ENCODE measurements at regions not wholly inside any gene's neighbourhood (a gene's known extent, or its start where the extent isn't known, plus 50 kb on each side); places are given as distances from the start of the nearest gene placed in this dataset.
A peak's percentile ranks its signal among the peaks of the same experiment; 100 is the strongest.

- Histone ChIP-seq H3K27me3 (replicated peaks; ENCODE audit: control insufficient read depth, insufficient read depth, low read length) (no peaks in the 10 kb centered on the region), H3K4me3 (replicated peaks; ENCODE audit: low read depth, low read length) (no peak overlapping the region), H3K36me3 (ENCODE audit: control insufficient read depth, insufficient read depth, low read length) (no peaks in the 10 kb centered on the region)
- no peak for DNase-seq (ENCODE audit: extremely low read depth, insufficient read length)
- TF ChIP-seq CTCF (IDR thresholded peaks at IDR 0.05; ENCODE audit: insufficient read depth, low read length, poor library complexity, severe bottlenecking): no peak
Observed at GRCh38 chr17:70295329-70295728, 126.0 kb downstream of the KCNJ2 start.

DNA sequence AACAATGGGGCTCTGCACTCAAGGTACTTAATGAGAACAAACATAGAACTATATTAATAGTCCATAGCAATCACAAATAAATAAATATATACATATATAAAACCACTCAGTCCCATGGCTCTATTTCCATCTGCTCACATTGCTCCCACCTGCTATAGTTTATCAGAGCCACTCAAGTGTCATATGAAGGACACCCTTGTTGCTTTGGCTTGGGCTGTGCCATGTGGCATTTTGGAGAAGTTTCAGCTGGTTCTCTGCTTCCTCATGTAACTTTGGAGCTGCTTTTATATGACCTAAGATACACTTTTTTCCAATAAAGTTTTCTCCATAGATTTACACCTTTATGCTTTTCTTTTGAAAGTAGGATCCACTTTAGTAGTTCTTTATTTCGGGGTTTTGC lies 126.4 kb downstream of the KCNJ2 start:
- no peak for TF ChIP-seq CTCF (IDR thresholded peaks at IDR 0.05; ENCODE audit: insufficient read depth, low read length, poor library complexity, severe bottlenecking)
- H3K27me3 ChIP-seq (replicated peaks; ENCODE audit: control insufficient read depth, insufficient read depth, low read length): no peaks in the 10 kb centered on the region
- no peak for DNase-seq (ENCODE audit: extremely low read depth, insufficient read length)
- H3K4me3 ChIP-seq (replicated peaks; ENCODE audit: low read depth, low read length): no peak overlapping the region
- no peaks in the 10 kb centered on the region for H3K36me3 ChIP-seq (ENCODE audit: control insufficient read depth, insufficient read depth, low read length)

DNA sequence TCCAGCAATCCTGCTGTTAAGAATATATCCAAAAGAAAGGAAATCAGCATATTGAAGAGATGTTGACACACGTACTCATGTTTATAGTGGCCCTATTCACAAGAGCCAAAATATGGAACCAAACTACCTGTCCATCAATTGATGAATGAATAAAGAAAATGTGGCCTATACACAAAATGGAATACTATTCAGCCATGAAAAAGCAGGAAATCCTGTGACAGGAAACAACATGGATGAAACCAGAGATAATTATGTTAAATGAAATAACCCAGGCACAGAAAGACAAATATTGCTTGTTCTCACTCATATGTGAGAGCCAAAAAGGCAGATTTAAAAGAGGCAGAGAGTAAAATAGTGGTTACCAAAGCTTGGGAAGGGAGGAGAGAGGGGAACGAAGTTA lies 127.1 kb downstream of the KCNJ2 start:
- H3K4me3 ChIP-seq (replicated peaks; ENCODE audit: low read depth, low read length): no peak overlapping the region
- DNase-seq (ENCODE audit: extremely low read depth, insufficient read length): no peak
- H3K36me3 ChIP-seq (ENCODE audit: control insufficient read depth, insufficient read depth, low read length): no peaks in the 10 kb centered on the region
- H3K27me3 ChIP-seq (replicated peaks; ENCODE audit: control insufficient read depth, insufficient read depth, low read length): no peaks in the 10 kb centered on the region
- no peak for TF ChIP-seq CTCF (IDR thresholded peaks at IDR 0.05; ENCODE audit: insufficient read depth, low read length, poor library complexity, severe bottlenecking)

GRCh38 chr17:70297397-70297796 lies 128.1 kb downstream of the KCNJ2 start:
- Histone ChIP-seq H3K27me3 (replicated peaks; ENCODE audit: control insufficient read depth, insufficient read depth, low read length) (no peaks in the 10 kb centered on the region), H3K36me3 (ENCODE audit: control insufficient read depth, insufficient read depth, low read length) (no peaks in the 10 kb centered on the region), H3K4me3 (replicated peaks; ENCODE audit: low read depth, low read length) (no peak overlapping the region)
- no peak for TF ChIP-seq CTCF (IDR thresholded peaks at IDR 0.05; ENCODE audit: insufficient read depth, low read length, poor library complexity, severe bottlenecking)
- DNase-seq (ENCODE audit: extremely low read depth, insufficient read length): no peak

- Histone ChIP-seq H3K4me3 (replicated peaks; ENCODE audit: low read depth, low read length) (no peak overlapping the region; the same call in 1 of the 2 replicates), H3K36me3 (ENCODE audit: control insufficient read depth, insufficient read depth, low read length) (no peaks in the 10 kb centered on the region), H3K27me3 (replicated peaks; ENCODE audit: control insufficient read depth, insufficient read depth, low read length) (no peaks in the 10 kb centered on the region)
- DNase-seq (ENCODE audit: extremely low read depth, insufficient read length): peak; percentile 60
- TF ChIP-seq CTCF (IDR thresholded peaks at IDR 0.05; ENCODE audit: insufficient read depth, low read length, poor library complexity, severe bottlenecking): no peak
Observed at GRCh38 chr17:70298929-70299531, 129.7 kb downstream of the KCNJ2 start.

All from GM06990 (cell line).